Fibroblast of mammary gland (primary cell): ENCODE measurements at regions not wholly inside any gene's neighbourhood (a gene's known extent, or its start where the extent isn't known, plus 50 kb on each side); places are given as distances from the start of the nearest gene placed in this dataset.

ENCODE experiments used
- DNase-seq: peaks from one replicate; pipeline ENCODE4 v3.0.0-alpha.2; 2010; ENCODE audit warnings: low read depth
- H3K4me3 ChIP-seq: 2 replicates; pipeline ENCODE4 v1.5.1; 2011; ENCODE audit warnings: low read depth, mild to moderate bottlenecking, low read length, moderate library complexity; ENCODE audit not compliant: control insufficient read depth
- TF ChIP-seq, protein P1 (sequence below): conservative IDR thresholded peaks from 2 replicates; pipeline ENCODE4 v1.5.1; 2011; ENCODE audit warnings: low read depth, low read length, inconsistent platforms; ENCODE audit not compliant: control insufficient read depth, insufficient read depth

DNA sequence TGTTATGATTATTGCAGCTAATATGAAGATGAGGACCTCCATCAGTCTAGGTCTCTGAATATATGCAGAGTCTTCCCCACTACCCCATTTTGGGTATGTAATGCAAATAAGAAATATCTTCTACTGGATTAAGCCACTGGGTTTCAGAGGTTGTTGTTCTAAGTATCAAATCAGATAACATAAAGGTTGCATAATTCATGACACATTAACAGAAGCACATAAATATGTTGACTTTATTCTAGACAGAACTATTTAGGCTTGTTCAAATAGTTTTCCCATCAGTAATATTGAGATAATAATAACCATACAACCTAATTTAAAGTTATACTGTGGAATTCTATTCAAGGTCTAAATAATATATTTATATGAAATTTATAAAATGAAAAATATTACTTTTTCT lies 157.1 kb downstream of the ETV1 start:
- H3K4me3 ChIP-seq, result no peak overlapping the region
- TF ChIP-seq, protein P1, sequence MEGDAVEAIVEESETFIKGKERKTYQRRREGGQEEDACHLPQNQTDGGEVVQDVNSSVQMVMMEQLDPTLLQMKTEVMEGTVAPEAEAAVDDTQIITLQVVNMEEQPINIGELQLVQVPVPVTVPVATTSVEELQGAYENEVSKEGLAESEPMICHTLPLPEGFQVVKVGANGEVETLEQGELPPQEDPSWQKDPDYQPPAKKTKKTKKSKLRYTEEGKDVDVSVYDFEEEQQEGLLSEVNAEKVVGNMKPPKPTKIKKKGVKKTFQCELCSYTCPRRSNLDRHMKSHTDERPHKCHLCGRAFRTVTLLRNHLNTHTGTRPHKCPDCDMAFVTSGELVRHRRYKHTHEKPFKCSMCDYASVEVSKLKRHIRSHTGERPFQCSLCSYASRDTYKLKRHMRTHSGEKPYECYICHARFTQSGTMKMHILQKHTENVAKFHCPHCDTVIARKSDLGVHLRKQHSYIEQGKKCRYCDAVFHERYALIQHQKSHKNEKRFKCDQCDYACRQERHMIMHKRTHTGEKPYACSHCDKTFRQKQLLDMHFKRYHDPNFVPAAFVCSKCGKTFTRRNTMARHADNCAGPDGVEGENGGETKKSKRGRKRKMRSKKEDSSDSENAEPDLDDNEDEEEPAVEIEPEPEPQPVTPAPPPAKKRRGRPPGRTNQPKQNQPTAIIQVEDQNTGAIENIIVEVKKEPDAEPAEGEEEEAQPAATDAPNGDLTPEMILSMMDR, result no peak
- peak; percentile 20 for DNase-seq

DNA sequence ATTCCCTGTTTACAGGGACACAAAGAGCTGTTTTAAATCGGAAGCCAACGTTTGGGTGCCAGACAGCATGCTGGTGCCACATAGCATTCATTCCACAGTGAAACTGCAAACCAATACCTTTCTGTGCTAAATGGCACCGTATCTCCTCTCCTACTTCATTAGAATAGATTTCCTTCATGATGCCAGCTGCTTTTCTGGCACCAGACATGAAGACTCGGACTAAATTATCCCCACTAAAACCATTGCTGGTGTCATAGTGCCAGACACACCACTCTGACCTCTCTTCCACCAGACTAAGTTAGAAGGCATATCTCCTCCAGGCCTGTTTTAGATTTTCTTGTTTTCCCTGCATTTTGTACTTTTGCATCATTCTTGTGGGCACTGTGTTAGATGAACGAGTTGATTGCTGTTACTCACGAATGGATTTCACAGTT lies 155.1 kb downstream of the ETV1 start:
- H3K4me3 ChIP-seq, result no peak overlapping the region
- DNase-seq, result no peak
- TF ChIP-seq, protein P1, result no peak

DNA sequence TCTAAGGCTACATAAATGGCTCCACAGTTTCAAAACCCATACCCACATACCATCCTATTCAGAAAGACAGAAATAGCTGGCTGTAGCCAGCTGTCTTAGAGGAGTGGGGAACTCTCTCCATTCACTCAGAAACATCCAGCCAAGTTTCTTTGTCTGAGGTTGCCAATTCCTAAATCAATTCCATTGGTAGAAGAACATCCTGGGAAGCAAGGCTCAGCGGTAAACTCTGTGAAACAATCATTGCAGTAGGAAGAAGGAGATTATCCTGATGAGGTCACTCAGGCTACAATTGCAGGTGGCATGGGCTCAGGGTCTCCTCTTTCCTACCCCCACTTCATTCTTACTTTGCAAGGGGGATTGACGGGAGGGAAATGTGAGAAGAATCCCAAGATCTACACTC lies 154.0 kb downstream of the ETV1 start:
- TF ChIP-seq, protein P1, result no peak
- DNase-seq, result no peak
- no peak overlapping the region for H3K4me3 ChIP-seq

DNA sequence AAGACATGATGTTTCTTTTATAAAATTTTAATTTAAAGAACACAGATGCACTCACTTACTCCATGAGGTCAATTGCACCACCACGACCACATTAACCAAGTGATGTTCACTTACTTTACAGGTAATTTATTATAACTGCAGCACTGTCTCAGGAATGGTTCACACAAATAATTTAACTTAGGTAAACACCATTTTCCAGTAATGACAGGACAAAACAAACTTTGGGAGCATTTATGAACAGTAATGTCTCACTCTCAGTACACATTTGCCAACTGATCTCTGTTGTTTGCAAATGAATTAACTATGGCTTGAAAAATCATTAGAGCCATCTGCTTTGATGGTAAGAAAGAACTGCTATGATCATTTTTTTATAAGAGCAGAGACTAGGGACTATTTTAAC lies 150.4 kb downstream of the ETV1 start:
- no peak overlapping the region for H3K4me3 ChIP-seq
- no peak for DNase-seq
- TF ChIP-seq, protein P1, result no peak
